Right renal pelvis (tissue), 4 donors: ENCODE measurements at regions not wholly inside any gene's neighbourhood (a gene's known extent, or its start where the extent isn't known, plus 50 kb on each side); places are given as distances from the start of the nearest gene placed in this dataset.
"Not testable (repeated sequence)": the region's sequence is repeated elsewhere in the genome, so short reads cannot be mapped to it uniquely, and the experiment has no call there.

Experiments
- DNase-seq, 4 donors: peaks; one replicate each; pipeline ENCODE4 v3.0.0-alpha.2; 2013; ENCODE audit warnings: low read depth in 4 of 4, low spot score in 3 of 4, missing footprints in 1 of 4

DNA sequence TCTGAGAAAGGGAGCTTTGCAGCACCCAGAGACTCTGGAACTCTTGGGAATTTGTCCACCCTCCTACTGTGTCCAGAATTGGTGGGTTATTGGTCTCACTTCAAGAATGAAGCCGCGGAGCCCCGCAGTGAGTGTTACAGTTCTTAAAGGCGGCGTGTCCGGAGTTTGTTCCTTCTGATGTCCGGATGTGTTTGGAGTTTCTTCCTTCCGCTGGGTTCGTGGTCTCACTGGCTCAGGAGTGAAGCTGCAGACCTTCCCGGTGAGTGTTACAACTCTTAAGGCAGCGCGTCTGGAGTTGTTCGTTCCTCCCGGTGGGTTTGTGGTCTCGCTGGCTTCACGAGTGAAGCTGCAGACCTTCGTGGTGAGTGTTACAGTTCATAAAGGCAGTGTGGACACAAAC lies 824.7 kb downstream of the LRRTM4 start:
- DNase-seq = not testable (repeated sequence)

DNA sequence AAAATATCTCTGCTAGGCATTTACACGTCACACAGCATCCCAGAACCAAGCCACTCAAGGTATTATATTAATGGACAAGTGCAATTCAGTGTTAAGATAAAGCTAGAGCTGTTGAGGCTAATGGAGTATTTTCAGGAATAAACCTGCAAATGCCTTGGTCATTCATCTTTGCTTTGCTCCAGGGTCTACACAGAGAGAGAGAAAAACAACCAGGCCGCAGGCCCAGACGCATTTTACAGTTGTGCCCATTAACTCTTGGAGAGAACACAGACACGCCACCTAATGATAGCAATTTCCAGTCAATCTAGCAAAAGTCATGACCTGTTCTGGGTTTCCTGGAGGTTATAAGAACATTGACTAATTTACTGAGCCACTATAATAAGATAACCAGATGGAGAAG lies 829.3 kb downstream of the LRRTM4 start:
- DNase-seq = no peak

DNA sequence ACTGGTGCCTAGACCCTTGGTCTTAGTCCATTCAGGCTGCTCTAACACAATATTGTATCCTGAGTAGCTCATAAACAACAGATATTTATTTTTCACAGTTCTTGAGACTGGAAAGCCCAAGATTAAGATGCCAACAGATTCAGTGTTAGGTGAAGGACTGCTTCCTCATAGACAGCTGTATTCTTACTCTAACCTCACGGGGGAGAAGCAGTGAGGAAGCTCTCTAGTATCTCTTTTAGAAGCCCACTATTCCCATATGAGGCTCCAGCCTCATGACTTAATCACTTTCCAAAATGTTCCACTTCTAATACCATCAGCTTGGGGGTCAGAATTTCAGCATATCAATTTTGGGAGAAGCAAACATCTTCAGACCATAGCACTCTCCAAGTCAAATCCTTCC lies 833.4 kb downstream of the LRRTM4 start:
- DNase-seq = no peak

DNA sequence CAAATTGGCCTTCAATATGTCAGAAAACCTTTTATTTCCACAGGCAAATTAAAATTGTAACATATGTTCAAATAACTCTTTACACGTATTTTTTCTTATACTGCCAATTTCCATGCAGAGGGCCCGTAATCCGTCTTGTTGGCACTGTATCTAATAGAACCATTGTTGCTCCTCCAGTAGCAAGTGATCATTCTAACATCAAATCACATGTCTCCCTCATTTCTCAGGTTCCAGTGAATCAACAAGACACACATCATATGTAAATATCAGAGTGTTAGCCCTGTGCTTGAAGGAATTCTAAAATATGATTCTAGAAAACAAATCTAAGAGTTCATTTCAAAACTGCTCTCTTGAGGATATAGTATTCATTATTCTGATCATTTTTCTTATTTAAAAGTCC lies 834.3 kb downstream of the LRRTM4 start:
- DNase-seq = no peak

DNA sequence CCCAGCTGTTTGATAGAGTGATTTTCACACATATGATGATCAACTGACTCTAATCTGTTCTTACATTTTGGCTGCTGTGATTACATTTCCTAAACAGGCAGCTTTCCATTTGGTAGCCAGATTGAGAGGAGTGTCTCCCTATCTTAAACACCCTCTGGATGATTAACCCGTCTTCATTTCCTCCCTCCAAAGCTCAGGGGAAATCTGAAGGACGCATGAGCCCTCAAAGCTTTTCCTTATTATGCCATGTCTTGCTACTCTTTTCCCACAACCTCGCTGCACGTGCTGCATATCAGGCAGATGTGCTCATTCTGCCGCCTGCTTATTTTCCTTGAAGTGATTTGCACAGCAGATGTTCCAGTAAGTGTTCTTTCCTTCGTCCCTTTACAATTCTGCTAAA lies 837.4 kb downstream of the LRRTM4 start:
- no peak for DNase-seq

DNA sequence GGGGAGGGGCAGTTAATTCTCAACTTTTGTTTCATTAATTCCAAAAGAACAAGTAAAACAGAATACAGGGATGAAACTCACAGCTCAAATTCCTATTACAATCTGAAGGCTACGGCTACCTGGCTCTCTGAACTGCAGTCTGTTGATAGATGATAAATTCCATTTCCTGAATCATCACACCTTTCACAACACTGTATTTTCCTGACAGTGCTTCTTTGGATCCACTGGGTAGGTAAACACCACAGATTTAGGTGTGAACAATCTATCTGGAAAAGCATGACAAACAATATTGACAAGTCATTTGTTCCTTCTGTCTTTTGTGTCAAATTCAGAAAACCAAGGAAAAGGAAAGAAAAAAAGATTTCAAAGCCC lies 843.2 kb downstream of the LRRTM4 start:
- DNase-seq = no peak

DNA sequence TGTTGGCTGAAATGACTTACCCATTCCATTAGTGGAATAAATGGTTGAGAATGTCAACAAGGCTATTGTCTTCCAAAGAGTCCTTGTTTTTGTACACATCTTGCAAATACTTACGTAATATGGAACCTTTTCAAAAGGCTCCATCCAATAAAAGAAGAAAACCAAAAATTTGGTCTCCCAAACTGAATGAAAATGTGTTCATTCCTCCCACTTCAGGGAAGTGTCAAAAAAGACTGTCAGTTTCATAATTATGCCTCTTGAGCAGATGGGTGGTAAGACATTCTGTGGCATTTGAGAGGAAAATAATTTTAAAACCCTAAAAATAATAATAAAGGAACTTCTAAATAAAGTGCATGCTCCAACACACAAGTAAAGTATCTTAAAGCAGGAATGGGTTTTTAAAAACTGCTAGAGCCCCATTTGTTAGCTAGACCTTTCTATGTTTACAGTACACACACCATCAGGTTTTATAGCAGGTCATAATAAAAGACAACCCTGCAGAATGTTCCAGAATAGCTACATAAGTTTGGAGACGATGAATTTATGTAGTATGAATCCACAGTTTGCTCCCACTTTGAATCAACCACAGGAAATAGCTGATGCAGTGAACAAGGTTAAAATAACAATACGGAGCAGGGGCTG lies 843.7 kb downstream of the LRRTM4 start:
- DNase-seq = peak in 1 of 4 donors; percentile 33

DNA sequence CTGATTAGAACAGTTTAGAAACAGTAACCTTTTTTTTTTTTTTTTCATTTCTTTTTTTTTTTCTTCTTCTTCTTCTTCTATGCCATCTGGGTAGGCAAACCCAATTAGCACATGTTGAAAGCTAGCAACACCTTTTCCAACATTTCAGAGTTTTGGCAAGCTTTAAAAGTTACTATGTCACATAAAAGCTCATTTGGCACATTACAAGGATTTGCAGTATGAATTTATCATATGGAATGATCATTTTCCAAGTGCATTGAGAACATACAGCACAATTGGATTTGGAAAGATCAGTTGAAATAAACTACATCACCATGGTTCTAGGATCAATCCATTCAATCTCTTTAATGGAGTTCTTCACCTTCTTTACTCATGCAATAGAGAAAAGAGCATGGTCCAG lies 847.0 kb downstream of the LRRTM4 start:
- no peak for DNase-seq

DNA sequence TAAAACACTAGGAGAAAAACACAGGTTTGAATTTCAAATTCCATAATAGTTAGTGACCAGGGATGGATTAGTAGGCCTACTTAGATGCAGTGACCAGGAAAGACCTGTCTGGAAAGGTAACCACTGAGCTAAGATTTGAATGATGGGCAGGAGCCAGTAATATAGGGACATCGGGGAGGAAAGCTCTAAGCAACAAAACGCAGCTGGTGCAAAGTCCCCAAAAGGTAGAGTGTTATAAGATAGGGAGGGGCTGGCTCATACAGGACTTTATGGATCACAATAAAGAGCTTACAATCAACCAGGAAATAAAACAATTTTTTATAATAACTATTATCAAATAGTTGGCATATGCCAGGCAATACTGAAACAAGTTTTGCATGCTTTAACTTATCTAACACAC lies 849.4 kb downstream of the LRRTM4 start:
- DNase-seq = no peak

DNA sequence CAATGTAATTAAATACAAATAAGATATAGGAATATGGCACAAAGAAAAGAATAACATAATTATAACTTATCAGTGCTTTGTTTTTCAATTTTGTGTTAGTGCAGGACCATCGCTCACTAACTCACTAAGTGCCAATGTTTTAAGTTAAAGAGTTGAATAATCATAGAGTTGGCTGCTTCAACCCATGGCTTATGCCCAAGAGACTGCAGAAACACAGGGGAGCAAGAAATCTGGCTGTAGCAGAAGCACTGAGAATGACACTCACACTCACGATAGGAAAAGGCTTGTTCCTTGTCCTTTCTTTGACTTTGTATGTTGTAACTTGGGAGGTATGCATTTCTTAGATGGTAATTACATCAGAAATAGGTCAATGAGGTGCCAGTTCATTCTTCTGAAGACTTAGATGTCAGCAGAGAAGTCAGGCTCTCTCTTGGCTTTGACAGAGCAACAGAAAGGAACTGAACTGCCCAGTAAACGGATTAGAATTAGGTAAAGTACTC lies 852.2 kb downstream of the LRRTM4 start:
- no peak for DNase-seq

DNA sequence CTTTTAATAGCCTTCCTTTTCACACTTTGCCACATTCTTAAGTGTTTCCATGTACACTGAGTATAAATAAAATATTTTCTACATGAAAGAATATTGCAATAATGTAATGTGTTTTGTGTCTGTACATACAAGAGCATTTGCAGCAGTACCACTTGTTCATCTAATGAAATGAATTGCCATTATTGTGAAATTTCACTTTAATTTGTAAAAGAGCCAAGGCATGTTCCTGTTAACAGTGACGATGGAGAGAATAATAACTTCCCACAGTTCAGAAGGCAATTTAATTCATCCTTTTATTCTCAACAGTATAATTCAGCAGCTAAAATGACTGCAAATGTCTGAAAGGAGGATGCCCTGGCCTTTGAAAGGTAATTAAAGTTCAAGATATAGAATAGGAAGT lies 853.9 kb downstream of the LRRTM4 start:
- DNase-seq = no peak

DNA sequence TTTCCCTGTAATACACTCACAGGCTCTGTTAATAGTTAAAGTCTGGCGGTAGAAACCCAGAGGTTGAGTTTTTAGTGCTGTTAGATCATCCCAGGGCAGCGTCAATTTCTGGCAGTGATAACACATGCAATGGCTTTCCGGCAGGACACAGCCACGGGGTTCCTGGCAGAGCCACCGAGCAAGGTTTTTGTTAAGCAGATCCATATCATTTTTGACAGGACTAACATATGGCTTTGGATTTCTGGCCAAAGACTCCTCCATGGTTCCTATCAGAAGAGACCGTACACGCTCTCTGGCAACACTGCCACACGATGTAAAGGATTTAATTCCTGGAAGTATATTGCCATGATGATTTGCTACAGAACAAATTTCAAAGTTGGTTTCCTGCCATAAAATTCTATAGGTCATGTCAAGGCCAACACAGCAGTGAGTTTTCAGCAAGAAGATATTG lies 854.3 kb downstream of the LRRTM4 start:
- no peak for DNase-seq

DNA sequence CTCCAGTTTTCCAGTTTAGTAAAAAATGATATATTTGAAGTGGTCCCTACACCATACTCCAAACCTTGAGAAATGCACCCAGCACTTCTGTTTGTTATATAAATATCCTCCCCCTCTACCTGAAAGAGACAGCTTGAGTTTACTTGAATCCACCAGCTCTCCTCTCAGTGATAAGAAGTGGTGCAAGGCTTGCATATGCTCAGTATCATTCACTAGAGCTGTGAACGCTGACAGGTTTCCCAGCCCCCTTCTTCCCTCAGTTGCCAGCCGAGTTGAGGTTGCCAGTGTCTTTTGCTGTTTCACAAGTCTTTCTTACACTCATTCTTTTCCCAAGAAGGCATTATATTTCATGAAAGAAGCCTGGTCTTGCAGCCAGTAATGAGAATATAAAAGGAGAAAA lies 880.0 kb downstream of the LRRTM4 start:
- no peak for DNase-seq

DNA sequence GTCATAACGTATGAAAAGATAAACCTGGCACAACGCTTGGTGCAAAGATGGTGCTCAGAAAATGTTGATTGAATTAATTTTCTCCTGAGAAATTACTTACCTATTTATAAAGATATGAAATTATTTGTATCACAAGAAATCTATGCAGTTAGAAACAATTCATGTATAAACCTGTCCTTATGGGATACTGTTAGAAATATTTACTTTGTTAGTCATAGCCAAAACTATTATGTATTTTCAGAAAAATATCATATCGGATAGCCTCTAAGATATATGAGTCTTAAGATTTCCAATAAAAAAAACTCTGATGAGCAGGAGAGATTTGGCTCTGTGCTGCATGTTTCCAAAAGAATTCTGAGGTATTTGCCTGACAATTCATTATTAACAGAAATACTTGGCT lies 880.7 kb downstream of the LRRTM4 start:
- DNase-seq = no peak

DNA sequence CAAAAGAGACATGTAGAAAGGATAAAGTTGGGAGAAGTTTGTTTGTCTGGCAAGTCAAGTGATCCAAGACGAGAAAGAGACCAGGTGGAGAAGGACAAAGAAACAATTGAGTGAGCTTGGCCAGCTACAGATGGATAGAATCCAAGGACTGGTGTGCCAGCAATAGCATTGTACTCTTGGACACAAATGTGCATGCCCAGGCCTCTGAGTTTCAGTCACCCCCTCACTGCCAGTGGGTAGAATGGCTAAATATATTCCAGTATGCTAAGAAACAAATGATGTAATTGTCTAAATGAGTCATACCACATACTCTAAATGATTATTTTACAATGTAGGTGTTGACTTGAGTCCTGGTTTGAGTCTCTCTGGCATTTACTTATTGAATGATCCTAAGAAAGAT lies 881.3 kb downstream of the LRRTM4 start:
- no peak for DNase-seq

DNA sequence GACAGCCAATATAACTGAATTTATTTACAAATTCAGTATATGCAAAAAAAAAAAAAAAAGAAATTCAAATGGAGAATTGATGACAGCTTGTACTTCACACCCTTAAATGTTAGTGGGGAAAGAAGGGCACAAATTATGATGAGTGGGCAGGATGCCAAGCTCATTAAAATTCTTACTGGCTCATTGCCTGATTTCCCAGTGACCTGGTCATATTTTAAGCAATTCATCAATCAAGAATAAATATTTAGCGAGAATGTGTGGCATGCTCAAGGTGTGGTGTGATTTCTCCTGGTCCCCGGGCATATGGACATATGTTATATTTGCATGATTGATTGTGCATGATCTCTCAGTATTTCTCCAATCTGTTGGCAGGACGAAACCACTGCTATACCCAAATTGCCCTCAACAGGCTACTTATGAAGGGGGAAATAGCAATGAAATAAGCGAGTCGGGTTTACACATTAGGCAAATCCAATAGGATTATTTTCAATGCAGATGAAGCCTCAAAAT lies 883.0 kb downstream of the LRRTM4 start:
- DNase-seq = no peak

DNA sequence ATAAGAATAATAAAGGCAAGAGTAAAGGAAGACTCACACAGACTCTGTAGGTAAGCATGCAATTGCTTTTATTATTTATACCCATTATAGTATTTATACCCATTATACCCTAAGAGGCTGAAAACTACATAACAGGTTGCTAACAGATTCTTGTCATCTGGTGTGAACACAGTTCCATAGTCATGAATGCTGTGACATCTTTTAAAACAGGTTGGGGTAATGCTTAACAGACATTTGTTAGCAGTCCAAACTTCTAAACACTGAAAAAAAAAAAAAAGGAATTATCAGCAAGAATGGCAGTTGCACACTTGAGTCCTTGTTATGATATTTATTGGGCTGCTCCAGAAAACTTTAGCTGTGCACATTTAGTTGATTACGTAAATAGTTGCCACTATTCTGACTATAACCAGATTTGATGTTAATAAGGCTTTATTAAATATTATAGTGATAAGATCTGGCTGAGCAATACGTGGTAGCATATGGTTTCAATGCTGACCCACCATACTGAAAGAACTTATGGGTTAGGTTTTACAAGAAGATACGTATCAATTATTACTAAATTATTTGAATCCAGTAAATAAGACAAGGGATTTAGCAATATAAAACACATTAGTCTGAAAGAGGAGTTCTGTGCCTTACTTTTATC lies 888.8 kb downstream of the LRRTM4 start:
- no peak for DNase-seq

DNA sequence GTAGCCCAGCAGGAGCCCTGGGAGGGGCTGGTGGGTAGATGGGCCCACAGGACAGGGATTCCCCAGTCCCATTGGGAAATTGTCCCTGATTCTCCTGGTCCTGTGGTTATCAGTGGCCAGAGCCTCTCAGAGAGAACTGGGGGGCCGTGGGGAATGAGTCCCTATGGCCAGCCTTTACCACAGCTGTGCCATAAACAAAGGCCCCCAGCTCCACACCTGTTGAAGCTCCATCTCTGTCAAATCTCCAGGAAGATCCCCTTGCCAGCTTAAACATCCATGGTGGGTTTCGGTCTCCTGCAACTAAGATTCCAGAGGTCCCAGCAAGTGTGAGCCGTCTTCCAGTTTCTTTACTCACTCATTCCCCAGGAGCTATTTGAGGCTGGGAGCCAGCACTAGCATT lies 897.1 kb downstream of the LRRTM4 start:
- DNase-seq = no peak

DNA sequence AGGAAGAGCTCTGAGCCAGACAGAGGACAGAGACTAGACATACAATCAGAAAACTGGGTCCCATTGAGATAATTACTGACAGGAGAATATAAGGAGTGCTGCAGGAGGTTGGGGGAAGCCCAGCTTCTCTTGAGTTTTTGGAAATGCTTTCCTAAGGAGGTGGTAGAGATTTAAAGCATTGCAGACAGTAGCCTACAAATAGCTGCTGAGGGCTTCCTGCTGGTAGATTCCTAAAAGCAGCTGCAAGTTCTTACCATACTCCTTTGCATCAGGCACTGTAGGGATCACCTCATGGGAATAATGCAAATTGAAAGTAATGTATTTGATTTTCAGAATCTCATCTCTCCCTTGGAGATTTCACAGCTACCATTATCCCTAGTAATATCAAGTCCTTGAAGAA lies 902.6 kb upstream of the GCFC2 start:
- no peak for DNase-seq

DNA sequence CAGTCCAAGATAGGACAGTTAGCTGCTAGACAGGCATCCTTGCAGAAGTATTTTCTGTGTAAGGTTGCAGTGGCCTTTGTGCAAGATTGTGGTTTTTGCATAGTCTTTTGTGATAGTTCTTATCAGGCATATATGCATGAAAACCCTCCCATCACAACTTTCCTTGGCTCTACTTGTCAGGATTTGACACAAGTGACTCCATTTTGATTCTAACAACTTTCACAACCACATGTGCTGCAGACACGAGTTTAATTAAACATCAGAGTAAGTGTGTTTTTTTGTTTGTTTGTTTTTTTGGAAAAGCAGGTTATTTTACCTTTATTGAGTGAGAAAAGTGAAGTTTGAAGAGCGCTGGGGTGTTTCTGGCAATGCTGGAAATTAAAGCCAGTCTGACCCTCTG lies 902.0 kb upstream of the GCFC2 start:
- no peak for DNase-seq

DNA sequence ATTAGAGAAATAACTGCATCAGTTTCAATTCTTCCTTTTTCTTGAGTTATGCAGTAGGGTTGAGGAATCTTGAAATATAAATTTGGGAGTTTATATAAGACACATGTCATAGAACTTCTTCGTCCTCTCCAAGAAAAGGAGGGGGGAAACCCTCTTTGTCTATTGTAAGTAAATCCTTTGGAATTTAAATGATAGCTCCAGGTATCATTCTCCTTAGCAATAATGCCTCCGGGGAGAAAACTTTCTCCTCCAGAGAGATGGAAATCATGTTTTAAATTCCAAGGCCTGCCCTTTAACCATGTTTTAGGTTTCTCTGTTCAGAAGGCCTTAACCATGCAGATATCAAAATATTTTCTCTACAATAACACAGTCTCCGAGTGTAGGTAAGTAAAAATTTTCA lies 899.7 kb upstream of the GCFC2 start:
- no peak for DNase-seq

DNA sequence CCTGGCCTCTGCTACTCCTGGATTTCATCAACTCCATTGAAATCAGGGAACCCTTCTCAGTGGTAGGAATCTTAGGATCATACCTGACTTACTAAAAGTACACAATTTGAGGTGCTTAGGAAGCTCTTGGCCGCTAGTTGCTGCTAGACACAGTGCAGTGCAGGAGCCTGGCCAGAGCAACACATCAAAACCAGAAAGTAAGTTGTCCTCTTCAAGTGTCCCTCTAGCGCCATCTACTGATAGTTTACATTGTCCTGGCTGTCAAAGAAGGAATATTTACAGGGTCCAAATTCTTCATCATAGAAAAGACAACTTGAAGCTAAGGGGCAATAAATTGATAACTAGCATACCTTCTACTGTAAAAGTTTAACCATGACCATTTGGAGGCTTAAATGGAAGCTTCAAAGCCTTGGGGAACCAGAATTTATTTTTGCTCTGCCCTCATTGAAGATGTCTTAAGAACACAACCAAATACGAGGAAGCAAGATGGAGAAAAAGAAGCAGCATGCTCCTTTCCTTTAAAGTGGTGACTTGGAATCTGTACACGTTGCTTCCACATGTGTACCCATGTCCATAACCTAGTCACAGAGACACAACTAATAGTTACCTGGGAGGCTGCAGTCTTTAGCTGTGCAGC lies 889.1 kb upstream of the GCFC2 start:
- DNase-seq = peak; percentile 62 to 69 (median 68)
